A549 (cell line): ENCODE measurements at regions not wholly inside any gene's neighbourhood (a gene's known extent, or its start where the extent isn't known, plus 50 kb on each side); places are given as distances from the start of the nearest gene placed in this dataset.

ENCODE experiments used
- CBX2 ChIP-seq: fragments of 200-600 bp; sonication (generic); IDR thresholded peaks from 2 replicates; pipeline ENCODE4 v1.6.1; 2016; ENCODE audit warnings: low read depth, mild to moderate bottlenecking, borderline replicate concordance
- CTCF ChIP-seq: fragments of >200 bp; sonication (Bioruptor Twin); formaldehyde crosslinking; IDR thresholded peaks from 3 replicates; pipeline ENCODE4 v1.5.1; 2016
- E2F6 ChIP-seq: IDR thresholded peaks from 2 replicates; pipeline ENCODE4 v1.6.1; 2012; ENCODE audit warnings: low read depth, borderline replicate concordance
- EP300 ChIP-seq, 2 experiments: fragments of >200 bp; sonication (Bioruptor Twin); formaldehyde crosslinking; IDR thresholded peaks; 2 replicates in 1 of 2; 3 replicates in 1 of 2; pipeline ENCODE4 v1.6.1; 2016 to 2017
- FOSL2 ChIP-seq, 2 experiments: fragments of 450-650 bp in 1 of 2; fragments of >200 bp in 1 of 2; sonication (Bioruptor Twin) in 1 of 2; formaldehyde crosslinking; IDR thresholded peaks; 2 replicates each; pipeline versions ENCODE4 v1.5.0 to v1.6.1; 2016 to 2020; ENCODE audit warnings: mild to moderate bottlenecking in 1 of 2, moderate library complexity in 1 of 2
- FOXS1 ChIP-seq: fragments of 250-450 bp; sonication (Bioruptor Pico); IDR thresholded peaks from 2 replicates; pipeline ENCODE4 v1.5.0; 2020; ENCODE audit warnings: mild to moderate bottlenecking, moderate library complexity
- MAFK ChIP-seq: fragments of 450-650 bp; IDR thresholded peaks from 2 replicates; pipeline ENCODE4 v1.6.1; 2014; ENCODE audit not compliant: partially characterized antibody
- POLR2A ChIP-seq: IDR thresholded peaks from 2 replicates; pipeline ENCODE4 v1.6.1; 2012; ENCODE audit warnings: mild to moderate bottlenecking, low read length
- TFCP2L1 ChIP-seq: fragments of 250-450 bp; sonication (Bioruptor Pico); IDR thresholded peaks from 2 replicates; pipeline ENCODE4 v1.5.0; 2021; ENCODE audit warnings: mild to moderate bottlenecking
- ZFP36 ChIP-seq: fragments of 450-650 bp; IDR thresholded peaks from 2 replicates; pipeline ENCODE4 v1.6.1; 2014; ENCODE audit warnings: borderline replicate concordance; ENCODE audit not compliant: partially characterized antibody

- no peak for TF ChIP-seq E2F6
- no peak for TF ChIP-seq CTCF
- no peak for TF ChIP-seq FOXS1
- TF ChIP-seq FOSL2 (IDR thresholded peaks at IDR 0.05), result no peak
- no peak for TF ChIP-seq FOSL2 (CRISPR knock-in tag; IDR thresholded peaks at IDR 0.05)
- TF ChIP-seq TFCP2L1 (CRISPR knock-in tag), result no peak
- no peak for TF ChIP-seq POLR2A
- TF ChIP-seq CBX2, result no peak
- no peak for TF ChIP-seq ZFP36
- TF ChIP-seq EP300 (IDR thresholded peaks at IDR 0.05), result no peak
- no peak for TF ChIP-seq MAFK
These were observed 795.8 kb downstream of the DIAPH3 start for GRCh38 chr13:59367904-59368303.
